ENCODE measurements at regions not wholly inside any gene's neighbourhood (a gene's known extent, or its start where the extent isn't known, plus 50 kb on each side); places are given as distances from the start of the nearest gene placed in this dataset.

GRCh38 chr2:241947004-241947350, 77.4 kb downstream of the RTP5 start:
- TF ChIP-seq CTCF (conservative IDR thresholded peaks at IDR 0.05 in 1 of 2, IDR thresholded peaks at IDR 0.05 in 1 of 2; ENCODE audit: low read depth in 1 of 2, low read length in 2 of 2): no peak
- no peak for TF ChIP-seq EZH2 (IDR thresholded peaks at IDR 0.05; ENCODE audit: low read length, missing control alignments)

All from fibroblast of lung (primary cell).